Osteocyte (in vitro differentiated cells): ENCODE measurements at regions not wholly inside any gene's neighbourhood (a gene's known extent, or its start where the extent isn't known, plus 50 kb on each side); places are given as distances from the start of the nearest gene placed in this dataset.

Source experiments
- DNase-seq: peaks from one replicate; pipeline ENCODE4 v3.0.0; 2021; ENCODE audit warnings: mixed read lengths; ENCODE audit not compliant: unreplicated experiment; ENCODE audit errors: extremely low spot score
- H3K27ac Mint-ChIP-seq: one replicate; pipeline ENCODE4 v1.8.0; 2021; ENCODE audit warnings: mild to moderate bottlenecking, mixed read lengths; ENCODE audit not compliant: unreplicated experiment
- H3K27me3 Mint-ChIP-seq: one replicate; pipeline ENCODE4 v1.8.0; 2021; ENCODE audit warnings: mixed read lengths; ENCODE audit not compliant: unreplicated experiment
- H3K36me3 Mint-ChIP-seq: one replicate; pipeline ENCODE4 v1.8.0; 2021; ENCODE audit warnings: mixed read lengths; ENCODE audit not compliant: unreplicated experiment
- H3K4me1 Mint-ChIP-seq: one replicate; pipeline ENCODE4 v1.8.0; 2021; ENCODE audit warnings: mixed read lengths; ENCODE audit not compliant: unreplicated experiment
- H3K4me3 Mint-ChIP-seq: one replicate; pipeline ENCODE4 v1.8.0; 2021; ENCODE audit warnings: mild to moderate bottlenecking, moderate library complexity, mixed read lengths; ENCODE audit not compliant: unreplicated experiment
- H3K9me3 Mint-ChIP-seq: one replicate; pipeline ENCODE4 v1.8.0; 2021; ENCODE audit warnings: mixed read lengths; ENCODE audit not compliant: unreplicated experiment
- TF ChIP-seq, protein P1 (sequence below): fragments of 200-600 bp; sonication (generic); IDR thresholded peaks from 2 replicates; pipeline ENCODE4 v1.5.0; 2021; ENCODE audit warnings: antibody characterized with exemption, mild to moderate bottlenecking, moderate library complexity

GRCh38 chr6:15768999-15769398, 106.2 kb upstream of the DTNBP1 start:
- Mint-ChIP-seq H3K4me1 (peaks cover 15% of the 10 kb centered on the region), H3K27ac (no peak overlapping the region), H3K36me3 (no peaks in the 10 kb centered on the region), H3K4me3 (no peak overlapping the region), H3K9me3 (no peaks in the 10 kb centered on the region), H3K27me3 (peaks cover 7% of the 10 kb centered on the region)
- TF ChIP-seq, protein P1, sequence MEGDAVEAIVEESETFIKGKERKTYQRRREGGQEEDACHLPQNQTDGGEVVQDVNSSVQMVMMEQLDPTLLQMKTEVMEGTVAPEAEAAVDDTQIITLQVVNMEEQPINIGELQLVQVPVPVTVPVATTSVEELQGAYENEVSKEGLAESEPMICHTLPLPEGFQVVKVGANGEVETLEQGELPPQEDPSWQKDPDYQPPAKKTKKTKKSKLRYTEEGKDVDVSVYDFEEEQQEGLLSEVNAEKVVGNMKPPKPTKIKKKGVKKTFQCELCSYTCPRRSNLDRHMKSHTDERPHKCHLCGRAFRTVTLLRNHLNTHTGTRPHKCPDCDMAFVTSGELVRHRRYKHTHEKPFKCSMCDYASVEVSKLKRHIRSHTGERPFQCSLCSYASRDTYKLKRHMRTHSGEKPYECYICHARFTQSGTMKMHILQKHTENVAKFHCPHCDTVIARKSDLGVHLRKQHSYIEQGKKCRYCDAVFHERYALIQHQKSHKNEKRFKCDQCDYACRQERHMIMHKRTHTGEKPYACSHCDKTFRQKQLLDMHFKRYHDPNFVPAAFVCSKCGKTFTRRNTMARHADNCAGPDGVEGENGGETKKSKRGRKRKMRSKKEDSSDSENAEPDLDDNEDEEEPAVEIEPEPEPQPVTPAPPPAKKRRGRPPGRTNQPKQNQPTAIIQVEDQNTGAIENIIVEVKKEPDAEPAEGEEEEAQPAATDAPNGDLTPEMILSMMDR = no peak
- no peak for DNase-seq

GRCh38 chr6:15763837-15764236, 101.0 kb upstream of the DTNBP1 start:
- H3K27ac Mint-ChIP-seq = no peak overlapping the region
- no peaks in the 10 kb centered on the region for H3K27me3 Mint-ChIP-seq
- no peak for DNase-seq

GRCh38 chr6:15763364-15763763, 100.5 kb upstream of the DTNBP1 start:
- Mint-ChIP-seq H3K9me3 (no peaks in the 10 kb centered on the region), H3K27me3 (no peaks in the 10 kb centered on the region), H3K4me1 (peaks cover 15% of the 10 kb centered on the region), H3K4me3 (no peak overlapping the region), H3K36me3 (no peaks in the 10 kb centered on the region), H3K27ac (no peak overlapping the region)
- TF ChIP-seq, protein P1 = no peak
- DNase-seq = no peak

More at GRCh38 chr6:15763837-15764236, 101.0 kb upstream of the DTNBP1 start:
- TF ChIP-seq, protein P1 = no peak
- H3K36me3 Mint-ChIP-seq = no peaks in the 10 kb centered on the region
- H3K4me1 Mint-ChIP-seq = peaks cover 15% of the 10 kb centered on the region
- H3K9me3 Mint-ChIP-seq = no peaks in the 10 kb centered on the region
- no peak overlapping the region for H3K4me3 Mint-ChIP-seq

DNA sequence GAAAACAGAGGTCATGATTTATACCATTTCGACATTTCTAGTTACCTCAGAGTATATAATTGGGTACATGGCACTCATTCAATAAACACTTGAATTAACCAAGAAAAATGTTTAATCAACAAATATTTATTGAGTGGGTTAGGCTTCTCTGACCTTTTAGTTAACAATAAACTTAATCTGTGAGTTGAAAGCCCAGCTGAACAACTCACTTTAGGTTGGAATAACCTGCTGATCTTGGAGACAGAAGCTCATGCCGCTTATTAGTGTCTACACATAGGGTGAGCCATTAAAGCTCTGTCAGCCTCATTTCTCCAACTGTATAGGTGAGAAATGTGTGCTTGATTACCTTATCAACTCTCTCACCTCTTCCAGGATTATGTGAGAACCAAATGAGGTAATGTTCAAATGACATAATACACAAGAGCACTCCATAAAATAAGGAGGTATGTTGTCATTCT, 98.2 kb upstream of the DTNBP1 start:
- TF ChIP-seq, protein P1 = no peak
- no peak for DNase-seq
- Mint-ChIP-seq H3K36me3 (no peaks in the 10 kb centered on the region), H3K9me3 (no peaks in the 10 kb centered on the region), H3K27ac (no peak overlapping the region), H3K4me3 (no peak overlapping the region), H3K27me3 (no peaks in the 10 kb centered on the region), H3K4me1 (peaks cover 15% of the 10 kb centered on the region)

DNA sequence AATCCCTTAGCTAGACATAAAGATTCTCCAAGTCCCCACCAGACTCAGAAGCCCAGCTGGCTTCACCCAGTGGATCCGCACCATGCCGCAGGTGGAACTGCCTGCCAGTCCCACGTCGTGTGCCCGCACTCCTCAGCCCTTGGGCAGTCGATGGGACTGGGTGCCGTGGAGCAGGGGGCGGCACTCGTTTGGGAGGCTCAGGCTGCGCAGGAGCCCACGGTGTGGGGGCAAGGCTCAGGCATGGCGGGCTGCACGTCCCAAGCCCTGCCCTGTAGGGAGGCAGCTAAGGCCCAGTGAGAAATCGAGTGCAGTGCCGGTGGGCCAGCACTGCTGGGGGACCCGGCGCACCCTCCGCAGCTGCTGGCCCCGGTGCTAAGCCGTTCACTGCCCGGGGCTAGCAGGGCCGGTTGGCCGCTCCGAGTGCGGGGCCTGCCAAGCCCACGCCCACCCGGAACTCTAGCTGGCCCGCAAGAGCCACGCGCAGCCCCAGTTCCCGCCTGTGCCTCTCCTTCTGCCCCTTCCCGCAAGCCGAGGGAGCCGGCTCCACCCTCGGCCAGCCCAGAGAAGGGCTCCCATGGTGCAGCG, 95.9 kb upstream of the DTNBP1 start:
- H3K4me3 Mint-ChIP-seq = no peak overlapping the region
- no peaks in the 10 kb centered on the region for H3K36me3 Mint-ChIP-seq
- no peak overlapping the region for H3K27ac Mint-ChIP-seq
- H3K9me3 Mint-ChIP-seq = no peaks in the 10 kb centered on the region
- H3K4me1 Mint-ChIP-seq = peaks cover 7% of the 10 kb centered on the region
- DNase-seq = no peak
- TF ChIP-seq, protein P1 = no peak
- H3K27me3 Mint-ChIP-seq = no peaks in the 10 kb centered on the region
